ENCODE measurements at regions not wholly inside any gene's neighbourhood (a gene's known extent, or its start where the extent isn't known, plus 50 kb on each side); places are given as distances from the start of the nearest gene placed in this dataset.
A peak's percentile ranks its signal among the peaks of the same experiment; 100 is the strongest.

- WGBS, 2 donors = 94 to 95% methylated on average over 14 of the region's 14 CpGs
- Histone ChIP-seq H3K36me3 (no peaks in the 10 kb centered on the region), H3K4me3 (no peak overlapping the region), H3K27ac (no peak overlapping the region), H3K27me3 (peaks cover 0 to 8% (median 0%) of the 10 kb centered on the region in 7 donors), H3K4me1 (no peaks in the 10 kb centered on the region), H3K9me3 (peaks cover 0 to 14% (median 0%) of the 10 kb centered on the region in 11 donors)
- DNase-seq = no peak
- ATAC-seq = no peak
- TF ChIP-seq CTCF (IDR thresholded peaks at IDR 0.05) = no peak
- intact Hi-C loops (cut with DNase I) = no loop called here
Observed at GRCh38 chr9:21695443-21695842, 107.0 kb upstream of the MTAP start.

- H3K4me1 ChIP-seq = no peaks in the 10 kb centered on the region
- ATAC-seq (no peak), DNase-seq (no peak)
- no peak overlapping the region for H3K27ac ChIP-seq
- H3K9me3 ChIP-seq = peaks cover 0 to 14% (median 0%) of the 10 kb centered on the region in 11 donors
- TF ChIP-seq CTCF (IDR thresholded peaks at IDR 0.05) = no peak
- no peak overlapping the region for H3K4me3 ChIP-seq
- peaks cover 0 to 6% (median 0%) of the 10 kb centered on the region in 7 donors for H3K27me3 ChIP-seq
- intact Hi-C loops (cut with DNase I) = no loop called here
- H3K36me3 ChIP-seq = no peaks in the 10 kb centered on the region
- WGBS, 2 donors = 93 to 94% methylated on average over 25 of the region's 25 CpGs
Observed at GRCh38 chr9:21695874-21696341, 106.5 kb upstream of the MTAP start.

GRCh38 chr9:21696411-21696871 lies 106.0 kb upstream of the MTAP start:
- no peak for TF ChIP-seq CTCF (IDR thresholded peaks at IDR 0.05)
- WGBS, 2 donors = 33 to 43% methylated on average over 28 of the region's 28 CpGs
- DNase-seq = no peak
- Histone ChIP-seq H3K9me3 (peaks cover 0 to 14% (median 0%) of the 10 kb centered on the region in 11 donors), H3K36me3 (no peaks in the 10 kb centered on the region), H3K4me1 (no peaks in the 10 kb centered on the region), H3K27ac (no peak overlapping the region), H3K27me3 (peaks cover 0 to 5% (median 0%) of the 10 kb centered on the region in 7 donors), H3K4me3 (no peak overlapping the region)
- peak in 1 of 8 donors; percentile 44 for ATAC-seq
- intact Hi-C loops (cut with DNase I) = no loop called here

GRCh38 chr9:21708260-21708711 lies 94.2 kb upstream of the MTAP start:
- WGBS, 2 donors = 64 to 69% methylated on average over 4 of the region's 4 CpGs
- H3K36me3 ChIP-seq = no peaks in the 10 kb centered on the region
- no peak for TF ChIP-seq CTCF (IDR thresholded peaks at IDR 0.05)
- ATAC-seq = no peak
- H3K4me1 ChIP-seq = no peaks in the 10 kb centered on the region
- no peak overlapping the region for H3K27ac ChIP-seq
- no peaks in the 10 kb centered on the region for H3K9me3 ChIP-seq
- intact Hi-C loops (cut with DNase I) = no loop called here
- no peak overlapping the region for H3K4me3 ChIP-seq
- DNase-seq = no peak
- peaks cover 0 to 17% (median 8%) of the 10 kb centered on the region in 7 donors for H3K27me3 ChIP-seq

Data from heart right ventricle (tissue), 16 donors.